Urothelium cell line (cell line): ENCODE measurements at regions not wholly inside any gene's neighbourhood (a gene's known extent, or its start where the extent isn't known, plus 50 kb on each side); places are given as distances from the start of the nearest gene placed in this dataset.

Source experiments
- DNase-seq: peaks from one replicate; pipeline ENCODE4 v3.0.0; 2011; ENCODE audit warnings: low spot score, mixed read lengths
- FAIRE-seq: peaks from 2 replicates; lab custom pipeline; 2011; peaks lifted over from hg19 to GRCh38; lab: Jason Lieb, UNC

- no peak for FAIRE-seq
- DNase-seq, result no peak
Observed at GRCh38 chr2:134152045-134153010, 101.5 kb upstream of the MGAT5 start.

- FAIRE-seq, result no peak
- no peak for DNase-seq
Observed at GRCh38 chr2:134153294-134153880, 100.5 kb upstream of the MGAT5 start.

GRCh38 chr2:134154246-134154645 is 99.6 kb upstream of the MGAT5 start:
- FAIRE-seq (no peak), DNase-seq (no peak)

GRCh38 chr2:134155134-134155533 is 98.7 kb upstream of the MGAT5 start:
- no peak for FAIRE-seq
- no peak for DNase-seq

- no peak for DNase-seq
- no peak for FAIRE-seq
Observed at GRCh38 chr2:134158295-134158694, 95.6 kb upstream of the MGAT5 start.

- FAIRE-seq, result no peak
Observed at GRCh38 chr2:134161170-134161547, 92.7 kb upstream of the MGAT5 start.

GRCh38 chr2:134163336-134163735 is 90.5 kb upstream of the MGAT5 start:
- no peak for FAIRE-seq
- no peak for DNase-seq

More at GRCh38 chr2:134161170-134161547, 92.7 kb upstream of the MGAT5 start:
- no peak for DNase-seq

GRCh38 chr2:134164306-134164705 is 89.6 kb upstream of the MGAT5 start:
- DNase-seq, result no peak
- no peak for FAIRE-seq

GRCh38 chr2:134167015-134167414 is 86.9 kb upstream of the MGAT5 start:
- DNase-seq (peak; percentile 31), FAIRE-seq (no peak)

GRCh38 chr2:134169788-134170187 is 84.1 kb upstream of the MGAT5 start:
- no peak for DNase-seq
- FAIRE-seq, result no peak

- DNase-seq (no peak), FAIRE-seq (no peak)
Observed at GRCh38 chr2:134170294-134170693, 83.6 kb upstream of the MGAT5 start.

GRCh38 chr2:134170700-134171099 is 83.2 kb upstream of the MGAT5 start:
- no peak for DNase-seq

GRCh38 chr2:134173338-134174016 is 80.4 kb upstream of the MGAT5 start:
- no peak for DNase-seq
- FAIRE-seq, result no peak

More at GRCh38 chr2:134170700-134171099, 83.2 kb upstream of the MGAT5 start:
- no peak for FAIRE-seq

GRCh38 chr2:134174711-134175110 is 79.2 kb upstream of the MGAT5 start:
- DNase-seq, result no peak
- FAIRE-seq, result no peak

GRCh38 chr2:134175834-134176233 is 78.0 kb upstream of the MGAT5 start:
- DNase-seq (no peak), FAIRE-seq (no peak)

- no peak for FAIRE-seq
- no peak for DNase-seq
Observed at GRCh38 chr2:134177351-134177931, 76.4 kb upstream of the MGAT5 start.

GRCh38 chr2:134178138-134178877 is 75.6 kb upstream of the MGAT5 start:
- FAIRE-seq, result no peak
- no peak for DNase-seq

- DNase-seq (no peak), FAIRE-seq (no peak)
Observed at GRCh38 chr2:134181219-134181618, 72.7 kb upstream of the MGAT5 start.

- DNase-seq (no peak), FAIRE-seq (no peak)
Observed at GRCh38 chr2:134183679-134184078, 70.2 kb upstream of the MGAT5 start.

GRCh38 chr2:134185639-134186038 is 68.2 kb upstream of the MGAT5 start:
- FAIRE-seq (no peak), DNase-seq (no peak)
